Prostate gland (tissue), 2 donors: ENCODE measurements at regions not wholly inside any gene's neighbourhood (a gene's known extent, or its start where the extent isn't known, plus 50 kb on each side); places are given as distances from the start of the nearest gene placed in this dataset.

Experiments used
- CTCF ChIP-seq, 4 experiments: fragments of 200-600 bp in 2 of 4; fragments of 450-650 bp in 2 of 4; sonication (generic) in 2 of 4; IDR thresholded peaks; 1 replicate in 3 of 4; 2 replicates in 1 of 4; pipeline ENCODE4 v1.5.1; 2016 to 2019; ENCODE audit warnings: antibody characterized with exemption in 4 of 4, mild to moderate bottlenecking in 2 of 4, moderate library complexity in 2 of 4
- POLR2A ChIP-seq: fragments of 450-650 bp; IDR thresholded peaks from one replicate; pipeline ENCODE4 v1.6.1; 2016; ENCODE audit warnings: antibody characterized with exemption, mild to moderate bottlenecking
- POLR2AphosphoS5 ChIP-seq: sonication (generic); formaldehyde crosslinking; IDR thresholded peaks from one replicate; pipeline ENCODE4 v1.6.1; 2017; ENCODE audit warnings: antibody characterized with exemption

DNA sequence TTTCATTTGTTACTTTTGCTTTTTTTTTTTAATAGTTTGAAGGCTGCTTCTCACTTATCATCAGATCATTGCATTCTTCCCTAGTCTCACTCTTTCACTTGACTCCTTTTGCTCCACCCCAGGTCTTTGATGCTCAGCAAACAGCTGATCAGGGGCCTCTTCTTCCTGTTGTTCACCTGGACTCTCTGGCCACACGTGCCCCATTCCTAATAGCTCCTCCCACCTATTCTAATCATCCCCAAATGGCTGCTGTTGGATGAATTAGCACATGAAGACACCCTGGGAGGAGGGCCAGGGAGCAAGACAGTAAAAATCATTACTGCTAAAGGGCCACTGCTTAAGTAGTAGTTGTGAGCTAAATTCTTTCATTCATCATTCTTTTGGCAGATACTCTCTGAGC, 119.5 kb downstream of the MAB21L3 start:
- TF ChIP-seq CTCF (IDR thresholded peaks at IDR 0.05) (no peak), POLR2A (no peak), POLR2AphosphoS5 (no peak)
